ENCODE measurements at regions not wholly inside any gene's neighbourhood (a gene's known extent, or its start where the extent isn't known, plus 50 kb on each side); places are given as distances from the start of the nearest gene placed in this dataset.

GRCh38 chr13:50408068-50408467 lies 392.8 kb downstream of the KCNRG start:
- no peaks in the 10 kb centered on the region for H3K79me2 ChIP-seq
- peaks cover 26% of the 10 kb centered on the region for H3K4me1 ChIP-seq (ENCODE audit: insufficient read depth)
- TF ChIP-seq, protein P1, sequence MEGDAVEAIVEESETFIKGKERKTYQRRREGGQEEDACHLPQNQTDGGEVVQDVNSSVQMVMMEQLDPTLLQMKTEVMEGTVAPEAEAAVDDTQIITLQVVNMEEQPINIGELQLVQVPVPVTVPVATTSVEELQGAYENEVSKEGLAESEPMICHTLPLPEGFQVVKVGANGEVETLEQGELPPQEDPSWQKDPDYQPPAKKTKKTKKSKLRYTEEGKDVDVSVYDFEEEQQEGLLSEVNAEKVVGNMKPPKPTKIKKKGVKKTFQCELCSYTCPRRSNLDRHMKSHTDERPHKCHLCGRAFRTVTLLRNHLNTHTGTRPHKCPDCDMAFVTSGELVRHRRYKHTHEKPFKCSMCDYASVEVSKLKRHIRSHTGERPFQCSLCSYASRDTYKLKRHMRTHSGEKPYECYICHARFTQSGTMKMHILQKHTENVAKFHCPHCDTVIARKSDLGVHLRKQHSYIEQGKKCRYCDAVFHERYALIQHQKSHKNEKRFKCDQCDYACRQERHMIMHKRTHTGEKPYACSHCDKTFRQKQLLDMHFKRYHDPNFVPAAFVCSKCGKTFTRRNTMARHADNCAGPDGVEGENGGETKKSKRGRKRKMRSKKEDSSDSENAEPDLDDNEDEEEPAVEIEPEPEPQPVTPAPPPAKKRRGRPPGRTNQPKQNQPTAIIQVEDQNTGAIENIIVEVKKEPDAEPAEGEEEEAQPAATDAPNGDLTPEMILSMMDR (IDR thresholded peaks at IDR 0.05; ENCODE audit: poor library complexity): no peak
- no peak for TF ChIP-seq EZH2 (IDR thresholded peaks at IDR 0.05; ENCODE audit: borderline replicate concordance)
- TF ChIP-seq EZH2phosphoT487 (IDR thresholded peaks at IDR 0.05; ENCODE audit: low read depth, severe bottlenecking, unreplicated experiment): no peak
- no peaks in the 10 kb centered on the region for H3K27me3 ChIP-seq
- no peaks in the 10 kb centered on the region for H3K9me2 ChIP-seq (replicated peaks; ENCODE audit: insufficient read depth)
- H3K4me2 ChIP-seq: no peak overlapping the region
- H3K36me3 ChIP-seq (replicated peaks; ENCODE audit: insufficient read depth, low read depth): no peaks in the 10 kb centered on the region
- no peaks in the 10 kb centered on the region for H4K20me1 ChIP-seq (ENCODE audit: insufficient read depth, poor library complexity, severe bottlenecking)
- H3K9me3 ChIP-seq (ENCODE audit: low read depth): no peaks in the 10 kb centered on the region
- no peak overlapping the region for H3K4me3 ChIP-seq
- no peak overlapping the region for H3K27ac ChIP-seq
- no peak overlapping the region for H2AFZ ChIP-seq
- no peak for DNase-seq (ENCODE audit: low spot score)
- 66% methylated on average over 3 of the region's 3 CpGs for WGBS (ENCODE audit: low lambda C conversion rate, missing lambda C conversion rate)

DNA sequence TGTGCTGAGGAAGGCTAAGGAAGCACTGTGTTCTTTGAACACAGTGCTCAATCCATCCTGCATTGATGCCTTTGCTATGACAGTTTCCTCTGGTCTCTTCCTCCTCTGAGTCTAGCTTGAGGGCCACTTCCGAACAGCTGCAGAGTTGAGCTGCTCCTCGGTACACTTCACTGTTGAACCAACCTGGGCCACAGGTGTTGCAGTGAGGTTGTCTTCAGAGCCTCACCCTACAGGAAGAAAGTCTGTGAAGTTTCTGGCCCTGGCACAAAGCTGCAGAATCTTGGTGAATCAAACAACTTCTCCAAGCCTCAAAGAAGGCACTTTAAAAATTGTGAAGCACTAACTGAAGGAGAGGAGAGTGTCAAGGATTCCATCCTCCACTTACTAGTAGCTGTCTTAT lies 394.0 kb downstream of the KCNRG start:
- Histone ChIP-seq H3K4me2 (no peak overlapping the region), H3K9me3 (ENCODE audit: low read depth) (no peaks in the 10 kb centered on the region), H3K36me3 (replicated peaks; ENCODE audit: insufficient read depth, low read depth) (no peaks in the 10 kb centered on the region), H2AFZ (no peak overlapping the region), H3K27me3 (no peaks in the 10 kb centered on the region), H4K20me1 (ENCODE audit: insufficient read depth, poor library complexity, severe bottlenecking) (no peaks in the 10 kb centered on the region), H3K4me1 (ENCODE audit: insufficient read depth) (peaks cover 31% of the 10 kb centered on the region), H3K79me2 (no peaks in the 10 kb centered on the region), H3K4me3 (no peak overlapping the region), H3K27ac (no peak overlapping the region), H3K9me2 (replicated peaks; ENCODE audit: insufficient read depth) (no peaks in the 10 kb centered on the region)
- no peak for DNase-seq (ENCODE audit: low spot score)
- TF ChIP-seq EZH2 (IDR thresholded peaks at IDR 0.05; ENCODE audit: borderline replicate concordance): no peak
- TF ChIP-seq EZH2phosphoT487 (IDR thresholded peaks at IDR 0.05; ENCODE audit: low read depth, severe bottlenecking, unreplicated experiment): no peak
- TF ChIP-seq, protein P1 (IDR thresholded peaks at IDR 0.05; ENCODE audit: poor library complexity): no peak
- 97% methylated on average over 2 of the region's 2 CpGs for WGBS (ENCODE audit: low lambda C conversion rate, missing lambda C conversion rate)

DNA sequence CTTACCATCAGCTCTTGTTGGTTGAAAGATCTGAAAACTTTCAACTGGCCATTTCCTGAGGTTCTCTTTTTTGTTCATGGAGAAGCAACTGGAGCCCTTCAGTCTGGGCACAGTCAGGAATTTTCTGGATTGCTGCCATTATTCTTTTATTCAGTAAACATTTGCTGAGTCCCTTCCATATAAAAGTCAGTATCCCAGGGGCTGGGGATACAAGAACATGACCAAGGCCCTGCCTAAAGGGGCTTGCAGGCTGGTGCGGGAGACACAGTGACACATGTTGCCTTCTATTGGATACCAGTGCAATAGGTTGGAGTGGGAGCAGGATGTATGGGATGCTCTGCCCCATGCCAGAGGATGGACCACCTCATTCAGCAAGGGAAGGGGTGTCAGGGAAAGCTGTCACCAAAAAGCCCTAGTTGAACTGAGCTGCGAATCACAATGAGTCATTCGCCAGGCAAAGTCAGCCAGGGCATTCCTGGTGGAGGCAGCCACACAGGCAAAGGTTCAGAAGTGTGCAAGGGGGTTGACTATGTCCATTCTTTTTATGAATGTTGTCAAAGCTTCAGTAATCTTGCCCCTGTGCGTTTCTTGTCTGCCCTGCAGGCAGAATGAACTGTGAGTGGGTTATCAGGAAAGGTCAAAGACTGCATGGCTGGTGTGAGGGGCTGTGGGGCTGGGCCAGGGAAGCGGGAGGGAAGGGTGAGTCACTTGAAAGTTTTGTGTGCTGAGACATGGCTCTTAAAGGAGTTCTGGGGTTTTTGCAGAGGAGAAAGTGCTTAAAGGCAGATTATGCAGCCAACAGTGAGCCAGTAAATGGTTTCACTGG lies 395.9 kb downstream of the KCNRG start:
- Histone ChIP-seq H2AFZ (no peak overlapping the region), H3K36me3 (replicated peaks; ENCODE audit: insufficient read depth, low read depth) (no peaks in the 10 kb centered on the region), H3K79me2 (no peaks in the 10 kb centered on the region), H3K27me3 (no peaks in the 10 kb centered on the region), H3K4me1 (ENCODE audit: insufficient read depth) (peaks cover 31% of the 10 kb centered on the region), H3K4me2 (peak overlapping the region; percentile 14), H3K27ac (peak overlapping the region; percentile 65), H3K9me2 (replicated peaks; ENCODE audit: insufficient read depth) (no peaks in the 10 kb centered on the region), H4K20me1 (ENCODE audit: insufficient read depth, poor library complexity, severe bottlenecking) (no peaks in the 10 kb centered on the region), H3K4me3 (no peak overlapping the region), H3K9me3 (ENCODE audit: low read depth) (no peaks in the 10 kb centered on the region)
- WGBS (ENCODE audit: low lambda C conversion rate, missing lambda C conversion rate): 42% methylated on average over 5 of the region's 5 CpGs
- DNase-seq (ENCODE audit: low spot score): peak; percentile 73
- TF ChIP-seq, protein P1 (IDR thresholded peaks at IDR 0.05; ENCODE audit: poor library complexity): no peak
- no peak for TF ChIP-seq EZH2phosphoT487 (IDR thresholded peaks at IDR 0.05; ENCODE audit: low read depth, severe bottlenecking, unreplicated experiment)
- no peak for TF ChIP-seq EZH2 (IDR thresholded peaks at IDR 0.05; ENCODE audit: borderline replicate concordance)

Measured in hepatocyte (in vitro differentiated cells).